HT-29 (cell line): ENCODE measurements at regions not wholly inside any gene's neighbourhood (a gene's known extent, or its start where the extent isn't known, plus 50 kb on each side); places are given as distances from the start of the nearest gene placed in this dataset.
"Not testable (repeated sequence)": the region's sequence is repeated elsewhere in the genome, so short reads cannot be mapped to it uniquely, and the experiment has no call there.

Experiments
- DNase-seq: peaks from one replicate; pipeline ENCODE4 v3.0.0-alpha.2; 2015; ENCODE audit warnings: low spot score

DNA sequence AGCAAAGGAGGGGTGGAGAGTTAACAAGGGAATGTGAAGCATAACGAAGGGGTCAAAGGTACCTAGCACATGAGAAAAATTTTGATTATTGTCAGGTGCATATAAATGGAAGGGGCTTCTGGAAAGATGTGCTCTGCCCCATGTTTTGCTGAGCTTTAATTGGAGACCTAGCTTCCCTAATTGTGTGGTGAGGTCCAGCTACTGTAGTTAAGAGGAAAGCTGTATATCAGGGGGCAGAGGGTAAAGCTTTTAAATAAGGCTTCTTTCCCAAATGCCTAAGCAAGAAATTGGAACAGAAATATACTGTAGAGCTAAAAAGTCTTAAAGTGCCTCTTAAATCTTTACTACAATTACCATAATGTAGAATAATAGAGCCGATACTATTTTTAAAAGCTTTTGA, 267.2 kb downstream of the MAT2B start:
- DNase-seq: no peak

- no peak for DNase-seq
Observed at GRCh38 chr5:163773226-163773625, 267.8 kb downstream of the MAT2B start.

DNA sequence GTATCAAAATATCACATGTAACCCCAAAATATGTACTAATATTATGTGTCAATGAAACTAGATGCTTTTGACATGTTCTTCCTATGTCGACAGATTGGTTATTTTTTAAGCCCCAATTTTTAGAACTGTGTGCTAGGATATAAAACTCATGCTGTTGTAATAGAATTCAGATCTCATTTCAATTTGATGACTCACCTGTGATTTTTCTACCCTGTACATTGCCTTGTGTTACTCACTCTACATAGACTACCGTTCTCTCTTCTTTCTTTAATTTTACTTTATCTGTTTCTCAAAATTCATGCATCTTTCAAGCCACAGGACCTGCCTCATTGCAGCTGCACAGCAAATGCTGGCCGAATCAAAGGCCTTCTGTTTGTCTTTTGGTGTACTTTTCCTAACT, 284.5 kb downstream of the MAT2B start:
- no peak for DNase-seq

GRCh38 chr5:163790497-163790896, 285.1 kb downstream of the MAT2B start:
- no peak for DNase-seq

DNA sequence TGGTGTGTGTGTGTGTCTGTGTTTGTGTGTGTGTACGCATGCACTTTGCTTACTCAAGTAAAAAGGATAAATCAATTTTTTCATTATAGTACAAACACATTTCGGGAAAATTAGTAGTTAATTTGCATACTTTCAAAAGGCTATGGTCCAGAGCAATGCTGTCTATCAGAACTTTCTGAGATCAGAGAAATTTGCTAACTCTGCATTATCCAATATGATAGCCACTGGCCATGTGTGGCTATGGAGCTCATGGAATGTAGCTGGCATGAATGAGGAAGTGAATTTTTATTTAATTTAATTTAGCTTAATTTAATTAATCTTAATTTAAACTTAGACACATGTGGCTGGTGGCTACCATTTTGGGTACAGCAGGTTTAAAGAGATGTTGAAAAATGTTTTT, 289.6 kb downstream of the MAT2B start:
- no peak for DNase-seq

DNA sequence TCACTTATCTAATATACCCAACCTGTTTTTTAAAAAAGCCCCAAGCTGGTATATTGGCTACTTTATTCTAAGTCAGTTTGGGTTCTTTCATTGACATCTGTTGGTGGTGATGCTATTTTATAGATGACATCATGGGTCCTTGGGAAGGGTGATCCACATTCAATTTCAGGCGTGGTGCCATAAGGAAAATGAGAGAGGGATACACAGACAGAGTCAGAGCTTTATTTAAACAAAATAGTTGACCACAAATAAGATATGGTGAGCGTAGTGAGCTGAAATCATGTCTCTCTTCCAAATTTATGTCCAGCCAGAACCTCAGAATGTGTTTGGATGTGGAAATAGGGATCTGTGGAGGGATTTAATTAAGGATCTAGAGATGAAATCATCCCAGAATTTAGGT, 302.4 kb downstream of the MAT2B start:
- DNase-seq: no peak

DNA sequence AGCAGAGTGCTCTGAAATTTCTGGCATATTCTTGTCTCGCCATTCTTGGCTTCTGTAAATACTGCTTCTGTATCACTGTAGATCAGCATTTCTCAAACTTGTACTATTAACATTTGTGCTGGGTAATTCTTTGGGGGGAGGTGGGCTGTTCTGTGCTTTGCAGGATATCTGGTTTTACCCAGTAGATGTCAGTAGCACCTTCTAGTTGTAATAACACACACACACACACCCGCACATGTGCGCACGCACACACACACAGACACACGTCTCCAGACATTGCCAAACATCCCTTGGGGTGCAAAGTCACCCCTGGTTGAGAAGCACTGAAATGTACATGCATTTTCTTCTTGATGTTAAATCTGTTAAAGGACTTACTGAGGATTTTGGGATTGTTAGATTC, 304.1 kb downstream of the MAT2B start:
- no peak for DNase-seq

DNA sequence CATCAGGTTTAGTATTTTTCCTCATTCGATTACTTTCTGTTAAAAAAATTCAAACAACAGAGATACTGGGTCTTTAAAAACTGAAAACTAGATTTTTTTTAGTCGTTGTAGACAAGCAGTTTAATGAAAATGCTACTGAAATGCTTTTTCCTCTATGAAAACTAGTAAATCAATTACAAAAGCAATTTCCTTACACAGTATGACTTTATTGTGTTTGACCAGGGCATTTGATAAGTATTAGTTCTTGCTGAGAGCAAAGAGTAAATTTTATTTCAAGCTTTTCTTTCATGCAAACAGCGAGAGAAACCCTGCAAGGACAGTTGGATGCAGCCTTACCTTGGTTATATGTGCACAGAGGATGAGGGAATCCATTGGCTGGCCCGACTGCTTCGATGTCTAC, 308.5 kb downstream of the MAT2B start:
- no peak for DNase-seq

DNA sequence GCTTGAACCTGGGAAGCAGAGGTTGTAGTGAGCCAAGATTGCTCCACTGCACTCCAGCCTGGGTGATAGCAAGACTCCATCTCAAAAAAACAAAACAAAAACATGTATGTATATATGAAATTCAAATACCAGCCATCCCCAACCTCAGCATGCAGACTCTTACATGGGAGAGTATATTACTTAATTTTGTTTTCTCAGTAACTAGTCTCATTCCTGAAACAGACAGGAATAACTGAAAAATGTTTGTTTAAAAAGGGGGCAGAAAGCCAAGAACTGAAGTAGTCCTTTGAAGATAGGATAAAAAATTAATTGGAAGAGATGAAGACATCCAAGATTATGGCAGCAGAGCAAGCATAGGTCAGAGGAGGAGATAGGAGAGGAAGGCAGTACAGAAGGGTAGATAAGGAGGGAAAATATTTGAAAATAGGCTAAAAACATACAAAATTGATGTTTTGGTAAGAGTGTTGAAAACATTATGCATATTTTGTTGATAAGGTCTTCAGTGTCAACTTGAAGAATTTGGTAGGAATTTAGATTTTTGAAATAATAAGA, 309.9 kb downstream of the MAT2B start:
- DNase-seq: no peak

DNA sequence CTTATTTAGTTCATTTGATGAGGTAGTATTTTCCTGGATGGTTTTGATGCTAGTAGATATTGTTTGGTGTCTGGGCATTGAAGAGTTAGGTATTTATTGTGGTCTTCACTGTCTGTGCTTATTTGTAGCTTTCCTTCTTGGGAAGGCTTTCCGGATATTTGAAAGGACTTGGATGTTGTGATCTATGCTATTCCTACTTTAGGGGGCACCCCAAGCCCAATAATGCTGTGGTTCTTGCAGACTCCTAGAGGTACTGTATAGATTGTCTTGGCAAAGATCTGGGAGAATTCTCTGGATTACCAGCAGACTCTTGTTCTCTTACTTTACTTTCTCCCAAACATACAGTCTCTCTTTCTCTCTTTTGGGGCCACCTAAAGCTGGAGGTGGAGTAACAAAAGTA, 315.7 kb downstream of the MAT2B start:
- no peak for DNase-seq

DNA sequence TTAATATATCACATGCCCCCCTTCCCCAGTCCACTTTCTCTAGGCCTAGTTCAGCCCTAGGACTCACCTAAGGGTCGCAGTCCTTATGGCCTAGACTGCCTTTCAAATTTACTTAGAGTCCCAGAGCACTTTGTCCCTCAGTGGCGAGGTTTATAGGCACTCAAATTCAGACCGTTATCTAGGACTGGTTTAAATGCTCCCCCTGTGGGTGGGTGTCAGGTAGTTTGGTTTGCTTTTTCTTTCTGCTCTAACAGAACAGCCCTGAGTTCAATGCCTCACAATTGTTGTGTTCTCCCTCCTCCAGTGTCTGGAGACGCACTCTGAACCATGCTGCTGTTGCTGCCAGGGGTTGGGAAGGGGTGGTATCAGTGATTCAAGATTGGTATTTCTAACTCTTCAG, 317.1 kb downstream of the MAT2B start:
- no peak for DNase-seq

DNA sequence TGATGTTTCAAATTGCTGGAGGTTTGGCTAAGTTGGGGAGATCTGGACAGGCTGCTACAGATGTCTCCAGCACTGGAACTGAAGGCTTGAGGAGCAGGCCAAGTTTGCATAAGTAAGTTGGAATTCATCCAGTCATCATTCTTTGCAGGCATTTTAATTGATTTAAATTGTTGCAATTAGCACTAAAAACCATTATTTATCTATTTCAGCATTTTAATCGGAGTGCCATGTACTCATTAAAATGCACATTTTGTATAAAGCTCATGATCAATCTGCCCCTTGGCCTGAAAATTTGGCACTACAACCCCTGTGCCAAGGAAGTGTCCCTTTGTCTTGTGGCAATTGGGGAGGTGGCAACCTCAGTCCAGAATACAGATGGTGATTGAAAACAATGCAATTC, 320.2 kb downstream of the MAT2B start:
- DNase-seq: no peak

DNA sequence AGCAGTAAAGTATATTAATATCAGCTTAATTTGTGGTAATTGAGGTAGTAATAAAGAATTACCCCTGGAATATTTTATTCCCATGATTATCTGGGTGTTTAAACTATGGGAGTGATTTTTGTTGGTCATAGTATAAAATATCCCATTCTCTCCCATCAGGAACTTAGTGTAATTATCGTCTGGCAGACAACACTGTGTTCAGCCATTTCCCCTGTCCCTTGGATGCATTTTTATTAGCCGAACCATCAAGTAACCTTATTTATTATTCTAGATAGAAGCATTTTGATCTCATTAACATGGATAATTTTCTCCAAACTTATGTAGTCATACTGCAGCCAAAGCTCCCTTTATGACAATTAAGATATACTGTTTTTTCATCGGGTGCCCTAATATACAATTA, 320.8 kb downstream of the MAT2B start:
- DNase-seq: no peak

GRCh38 chr5:163832155-163832554, 326.7 kb downstream of the MAT2B start:
- DNase-seq: no peak

DNA sequence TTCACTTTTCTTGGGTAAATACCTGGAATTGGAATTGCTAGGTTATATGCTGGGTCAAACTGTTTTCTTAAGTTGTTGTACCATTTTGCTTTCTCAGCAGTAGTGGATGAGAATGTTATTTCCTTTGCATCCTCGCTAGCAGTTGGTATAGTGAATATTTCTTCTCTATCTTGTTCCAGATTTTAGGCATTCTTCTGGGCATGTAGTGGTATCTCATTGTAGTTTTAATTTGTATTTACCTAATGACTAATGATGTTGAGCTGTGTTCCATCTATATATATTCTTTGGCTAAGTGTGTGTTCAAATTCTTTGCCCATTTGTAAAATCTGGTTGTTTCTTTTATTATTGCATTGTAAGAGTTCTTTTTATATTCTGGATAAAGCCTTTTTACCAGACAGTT, 333.3 kb downstream of the MAT2B start:
- DNase-seq: no peak

- DNase-seq: no peak
Observed at GRCh38 chr5:163846512-163846911, 341.1 kb downstream of the MAT2B start.

DNA sequence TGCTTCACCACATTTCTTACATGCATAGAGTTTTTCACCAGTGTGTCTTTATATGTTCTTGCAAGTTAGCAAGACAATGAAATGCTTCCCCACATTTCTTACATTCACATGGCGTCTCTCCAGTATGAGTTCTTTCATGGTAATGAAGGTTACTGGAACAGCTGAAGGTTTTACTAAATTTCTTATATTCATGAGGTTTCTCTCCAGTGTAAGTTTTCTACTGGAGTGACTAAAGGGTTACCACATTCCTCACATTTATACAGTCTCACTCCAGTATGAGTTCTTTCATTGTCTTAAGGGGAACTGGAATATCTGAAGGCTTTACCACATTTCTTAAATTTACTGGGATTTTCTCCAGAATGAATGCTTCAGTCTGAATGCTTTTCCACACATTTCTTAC, 350.3 kb downstream of the MAT2B start:
- DNase-seq: no peak

DNA sequence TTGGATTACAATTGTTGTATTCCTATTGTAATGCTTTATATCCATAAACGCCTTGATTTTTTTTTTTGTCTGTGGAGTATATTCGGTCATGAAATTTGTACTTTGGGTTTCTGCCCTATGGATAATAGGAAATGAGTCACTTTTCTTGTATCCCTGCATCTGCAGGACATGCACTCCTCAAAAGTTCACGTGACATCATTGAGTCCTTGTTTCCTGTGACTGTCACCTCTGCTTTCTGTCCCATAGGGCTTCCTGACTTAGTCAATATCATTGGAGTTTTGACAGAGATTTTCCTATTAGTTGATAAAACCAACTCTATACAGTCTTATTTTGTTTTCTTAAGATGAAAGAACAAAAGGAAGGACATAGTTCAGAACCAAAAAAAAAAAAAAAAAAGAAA, 356.3 kb downstream of the MAT2B start:
- no peak for DNase-seq

- DNase-seq: no peak
Observed at GRCh38 chr5:163867324-163867723, 361.9 kb downstream of the MAT2B start.

DNA sequence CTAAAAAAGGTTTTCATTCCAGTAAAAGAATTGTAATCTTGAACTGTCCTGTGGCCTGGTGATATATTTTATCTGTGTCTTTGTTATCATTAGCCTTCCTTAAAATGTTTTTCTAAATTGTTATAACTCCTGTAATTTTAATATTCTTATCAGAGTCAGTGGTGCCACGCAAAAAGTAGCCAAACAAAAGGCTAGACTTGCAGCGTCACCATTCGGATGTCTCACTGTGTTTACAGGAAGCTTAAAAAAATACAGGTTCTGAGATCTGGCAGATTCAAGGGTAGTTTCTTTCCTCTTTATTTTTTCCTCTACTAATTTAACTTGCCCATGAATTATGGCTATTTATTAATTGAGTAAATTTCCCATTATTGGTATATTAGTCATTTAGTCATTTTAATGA, 362.3 kb downstream of the MAT2B start:
- no peak for DNase-seq

DNA sequence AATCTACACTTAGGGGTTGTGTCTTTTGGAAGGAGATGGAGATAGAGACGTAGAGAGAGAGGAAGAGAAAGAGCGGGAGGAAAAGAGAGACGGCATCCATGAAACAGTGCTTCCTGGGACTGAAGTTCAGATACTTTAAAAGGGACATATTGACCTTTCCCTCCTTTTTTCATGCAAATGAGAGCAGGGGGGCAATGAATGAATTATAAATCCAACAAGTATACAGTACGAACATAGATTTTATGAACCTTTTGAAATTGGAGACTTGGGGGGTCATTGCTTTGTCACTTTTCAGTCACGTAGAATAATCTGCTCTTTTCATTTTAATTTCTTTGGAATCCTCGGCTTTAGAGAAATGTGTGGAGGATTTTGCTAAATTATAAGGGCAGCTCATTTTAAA, 364.2 kb downstream of the MAT2B start:
- no peak for DNase-seq

DNA sequence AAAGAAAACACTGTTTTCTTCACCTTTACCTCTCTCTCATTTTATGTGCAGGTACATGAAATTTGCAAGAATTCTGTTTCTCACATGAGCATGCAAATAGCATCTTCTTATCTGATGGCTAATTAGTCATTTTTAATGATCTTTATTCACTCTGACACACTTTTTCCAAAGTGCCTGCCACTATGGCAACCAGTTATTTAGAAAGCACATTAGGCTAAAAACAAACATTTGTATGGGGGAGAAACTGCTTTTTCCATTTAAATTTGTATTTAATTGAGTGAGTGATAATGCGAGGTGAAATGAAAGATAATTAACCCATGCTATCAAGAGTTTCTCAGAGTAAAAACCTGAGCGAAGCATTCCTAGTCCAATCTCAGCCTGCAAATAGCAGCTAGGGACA, 365.0 kb downstream of the MAT2B start:
- DNase-seq: no peak

GRCh38 chr5:163874431-163874830, 369.0 kb downstream of the MAT2B start:
- no peak for DNase-seq

- not testable (repeated sequence) for DNase-seq
Observed at GRCh38 chr5:163874912-163875311, 369.5 kb downstream of the MAT2B start.

- no peak for DNase-seq
Observed at GRCh38 chr5:163877865-163878264, 372.4 kb downstream of the MAT2B start.
